ENCODE measurements at regions not wholly inside any gene's neighbourhood (a gene's known extent, or its start where the extent isn't known, plus 50 kb on each side); places are given as distances from the start of the nearest gene placed in this dataset.

DNA sequence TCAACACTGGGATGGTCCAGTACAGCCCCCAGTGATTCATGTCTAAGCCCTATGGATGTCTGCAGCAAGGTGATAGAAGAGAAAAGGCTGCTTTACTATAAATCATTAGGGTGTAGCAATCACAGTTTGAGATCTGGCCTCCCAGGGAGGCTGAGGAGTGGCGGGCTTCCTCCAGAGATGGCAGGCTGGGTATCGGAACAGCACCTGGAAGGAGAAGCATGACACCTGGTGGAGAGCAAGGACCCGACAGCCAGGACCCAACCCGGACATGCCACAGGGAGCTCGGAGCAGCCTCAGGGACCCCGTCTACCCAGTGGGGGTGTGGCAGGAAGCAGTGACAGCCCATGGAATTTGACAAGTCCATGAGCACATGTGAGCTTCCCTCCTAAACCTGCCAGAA is 114.8 kb upstream of the CD93 start:
- DNase-seq = no peak

DNA sequence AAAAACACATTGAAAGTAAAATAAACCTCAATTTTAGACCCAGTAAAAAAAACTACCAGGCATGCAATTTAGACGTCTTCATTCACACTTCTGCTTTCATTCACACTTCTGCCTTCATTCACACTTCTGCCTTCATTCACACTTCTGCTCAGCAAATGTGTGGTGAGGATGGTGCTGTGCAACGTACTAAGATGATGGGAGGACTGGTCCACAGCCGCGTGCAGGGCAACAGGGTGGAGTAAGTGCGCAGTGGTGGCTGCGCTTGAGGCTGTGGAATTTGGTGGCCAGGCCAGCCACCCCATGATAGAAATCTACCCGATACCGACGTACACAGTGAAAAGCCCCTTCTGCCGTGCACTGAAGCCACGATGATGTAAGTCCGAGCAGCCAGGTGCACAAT is 114.3 kb upstream of the CD93 start:
- no peak for DNase-seq

DNA sequence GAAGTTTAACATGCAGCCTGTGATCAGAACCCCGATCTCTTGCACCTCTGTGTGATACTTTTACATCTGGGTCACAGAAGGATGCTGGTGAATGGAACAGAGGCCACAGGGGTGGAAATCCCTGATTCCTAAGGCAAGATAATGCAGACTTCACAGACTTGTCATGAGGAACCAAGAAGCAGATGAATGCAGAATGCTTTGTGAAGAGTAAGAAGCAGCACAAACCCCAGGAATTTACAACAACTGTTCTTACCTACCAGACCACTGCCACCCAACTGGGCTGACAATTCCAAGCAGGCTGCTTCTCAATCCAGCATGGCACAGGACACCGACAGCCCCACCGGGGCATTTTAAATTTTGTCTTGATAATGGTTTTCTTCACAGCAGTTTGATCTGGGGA is 113.2 kb upstream of the CD93 start:
- no peak for DNase-seq

DNA sequence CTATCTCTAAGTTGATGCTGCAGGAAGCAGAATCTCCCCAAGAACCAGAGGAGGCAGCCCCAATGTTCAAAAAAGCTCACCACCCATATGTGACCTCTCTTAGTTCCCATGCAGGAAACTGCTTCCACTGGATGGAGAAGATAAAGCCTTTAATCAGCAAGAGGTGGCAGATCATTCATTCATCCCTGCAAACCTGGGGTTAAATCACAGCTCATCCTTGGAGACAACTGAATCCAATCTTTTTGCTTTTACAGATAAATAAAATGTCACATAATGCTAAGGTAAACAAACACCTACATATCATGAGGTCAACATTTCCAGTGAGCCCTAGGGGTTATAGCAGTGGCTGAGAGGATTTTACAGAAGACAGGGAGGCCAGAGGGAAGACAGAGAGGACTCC is 112.7 kb upstream of the CD93 start:
- DNase-seq = no peak

DNA sequence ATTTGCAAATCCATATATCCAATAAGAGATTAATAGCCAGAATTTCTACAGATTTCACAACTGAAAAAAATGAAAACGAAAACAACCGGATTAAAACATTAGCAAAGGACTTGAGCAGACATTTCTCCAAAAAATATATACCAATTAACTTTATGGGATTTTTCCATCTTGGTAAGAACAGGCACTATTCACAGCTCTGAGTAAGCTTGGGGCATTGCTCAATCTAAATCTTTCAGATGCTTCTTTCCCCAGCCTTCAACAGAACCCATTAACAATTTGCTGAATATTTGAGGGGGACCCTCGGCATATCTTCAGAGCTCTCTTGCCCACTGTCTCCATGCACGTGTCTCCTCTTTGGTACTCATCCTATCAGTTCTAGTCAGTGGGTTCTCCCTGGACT is 111.7 kb upstream of the CD93 start:
- no peak for DNase-seq

DNA sequence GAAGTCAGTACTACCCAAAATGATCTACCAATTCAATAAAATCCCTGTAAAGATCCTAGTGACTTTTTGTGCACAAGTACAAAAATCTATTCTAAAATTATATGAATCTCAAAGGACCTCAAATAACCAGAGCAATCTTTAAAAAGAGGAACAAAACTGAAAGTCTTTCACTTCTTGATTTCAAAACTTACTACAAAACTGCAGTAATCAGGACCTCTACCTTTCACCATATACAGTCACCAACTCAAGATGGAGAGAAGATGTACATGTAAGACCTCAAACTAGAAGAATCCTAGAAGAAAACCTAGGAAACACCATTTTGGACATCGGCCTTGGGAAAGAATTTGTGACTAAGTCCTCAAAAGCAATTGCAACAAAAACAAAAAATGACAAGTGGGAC is 109.5 kb upstream of the CD93 start:
- no peak for DNase-seq

DNA sequence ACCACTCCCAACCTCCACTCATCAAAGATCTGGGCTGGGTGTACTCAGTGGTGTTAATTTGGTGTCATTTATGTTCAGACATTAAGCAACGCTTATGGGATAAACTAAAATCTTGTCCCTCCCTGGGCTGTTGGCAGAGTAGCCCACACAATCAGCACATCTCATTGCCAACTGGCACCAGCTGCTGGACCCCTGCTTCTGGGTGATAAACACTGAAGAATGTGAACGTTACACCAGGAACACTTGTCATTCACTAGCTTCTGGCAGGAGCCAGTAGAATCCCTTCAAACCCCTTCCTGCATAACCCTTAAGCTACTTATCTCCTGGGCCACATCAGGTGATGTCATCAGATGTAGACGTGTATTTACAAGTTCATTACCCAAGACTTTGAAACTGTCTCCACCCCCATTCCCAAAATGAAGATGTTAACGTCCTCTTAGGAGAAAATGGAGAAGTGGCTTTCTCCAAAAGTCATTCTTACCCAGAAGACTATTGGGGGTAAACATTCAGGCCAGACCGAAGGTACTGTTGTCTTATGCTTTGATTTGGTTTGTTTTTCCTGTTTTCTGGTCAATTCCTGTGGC is 107.8 kb upstream of the CD93 start:
- DNase-seq = no peak

DNA sequence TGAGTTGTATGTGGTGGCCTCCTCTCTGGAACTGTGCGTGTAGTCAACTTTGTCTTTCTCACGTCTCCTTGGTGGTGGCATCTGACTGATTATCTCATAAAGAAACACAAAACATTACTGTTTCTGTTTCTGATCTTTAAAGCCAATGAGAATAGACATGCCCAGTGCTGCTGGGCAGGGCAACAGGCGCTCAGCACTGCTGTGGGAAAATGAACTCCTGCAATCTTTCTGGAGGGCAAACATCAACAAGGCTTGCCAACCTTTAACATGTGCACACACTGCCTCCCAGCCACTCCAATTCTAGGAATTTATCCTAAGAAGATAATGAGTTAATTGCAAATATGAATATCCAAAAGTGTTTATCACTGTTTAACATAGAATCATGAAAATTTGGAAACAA is 106.3 kb upstream of the CD93 start:
- DNase-seq = no peak

DNA sequence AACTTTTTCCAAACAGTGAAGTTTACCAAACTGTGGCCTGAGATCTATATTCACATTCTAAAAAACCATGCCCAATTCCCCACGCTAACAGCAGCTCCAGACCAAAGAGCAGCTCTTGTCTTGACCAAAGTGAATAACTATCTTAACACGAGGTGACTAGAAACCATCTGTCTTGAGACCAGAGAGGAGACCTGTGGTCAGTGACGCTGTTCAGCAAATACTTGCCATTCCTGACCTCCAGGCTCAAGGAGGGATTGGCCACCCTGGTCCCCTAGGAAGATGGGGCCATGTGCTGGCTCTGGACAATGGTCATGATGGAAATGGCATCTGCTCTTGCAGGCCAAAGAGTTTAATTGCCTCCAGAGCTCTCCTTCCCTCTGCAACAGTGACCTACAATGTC is 104.4 kb upstream of the CD93 start:
- DNase-seq = no peak

DNA sequence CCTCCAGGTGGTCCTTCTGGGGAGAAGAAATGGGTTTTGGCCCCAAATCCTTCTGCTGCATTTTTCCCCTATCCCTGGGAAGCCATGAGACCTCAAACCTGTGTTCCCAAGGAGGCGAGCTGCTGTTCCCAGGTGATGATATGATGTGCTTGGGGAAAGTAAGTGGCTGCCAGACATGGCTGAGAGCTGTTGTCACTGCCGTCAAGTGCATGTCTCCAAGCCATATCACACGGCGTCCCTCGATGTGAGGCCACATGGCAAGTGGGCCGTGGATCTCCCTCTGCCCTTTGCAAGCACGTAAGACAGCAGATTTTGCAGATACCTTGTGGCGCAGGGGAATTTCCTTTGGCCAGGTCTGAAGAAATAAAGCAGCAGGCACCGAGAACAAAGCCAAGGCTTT is 103.7 kb upstream of the CD93 start:
- DNase-seq = no peak

DNA sequence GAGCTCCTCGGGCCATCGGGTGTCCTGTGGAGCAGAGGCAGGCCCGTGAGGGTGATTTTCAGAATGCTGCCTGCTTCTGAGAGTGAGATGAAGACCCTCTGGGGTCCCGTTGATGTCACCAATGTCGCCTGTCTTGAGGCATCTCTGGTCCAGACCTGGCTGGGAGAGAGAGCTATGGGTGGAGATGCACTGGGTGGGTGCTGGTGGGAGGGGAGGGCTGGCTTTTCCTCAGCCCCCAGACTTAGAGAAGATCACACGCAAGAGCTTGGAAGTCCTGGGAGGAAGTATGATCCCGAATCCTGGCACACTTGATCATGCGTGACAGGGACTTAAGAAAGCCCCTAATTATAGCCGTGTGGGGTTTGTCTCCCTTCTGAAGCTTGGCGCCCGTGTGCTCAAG is 103.2 kb upstream of the CD93 start:
- DNase-seq = no peak

DNA sequence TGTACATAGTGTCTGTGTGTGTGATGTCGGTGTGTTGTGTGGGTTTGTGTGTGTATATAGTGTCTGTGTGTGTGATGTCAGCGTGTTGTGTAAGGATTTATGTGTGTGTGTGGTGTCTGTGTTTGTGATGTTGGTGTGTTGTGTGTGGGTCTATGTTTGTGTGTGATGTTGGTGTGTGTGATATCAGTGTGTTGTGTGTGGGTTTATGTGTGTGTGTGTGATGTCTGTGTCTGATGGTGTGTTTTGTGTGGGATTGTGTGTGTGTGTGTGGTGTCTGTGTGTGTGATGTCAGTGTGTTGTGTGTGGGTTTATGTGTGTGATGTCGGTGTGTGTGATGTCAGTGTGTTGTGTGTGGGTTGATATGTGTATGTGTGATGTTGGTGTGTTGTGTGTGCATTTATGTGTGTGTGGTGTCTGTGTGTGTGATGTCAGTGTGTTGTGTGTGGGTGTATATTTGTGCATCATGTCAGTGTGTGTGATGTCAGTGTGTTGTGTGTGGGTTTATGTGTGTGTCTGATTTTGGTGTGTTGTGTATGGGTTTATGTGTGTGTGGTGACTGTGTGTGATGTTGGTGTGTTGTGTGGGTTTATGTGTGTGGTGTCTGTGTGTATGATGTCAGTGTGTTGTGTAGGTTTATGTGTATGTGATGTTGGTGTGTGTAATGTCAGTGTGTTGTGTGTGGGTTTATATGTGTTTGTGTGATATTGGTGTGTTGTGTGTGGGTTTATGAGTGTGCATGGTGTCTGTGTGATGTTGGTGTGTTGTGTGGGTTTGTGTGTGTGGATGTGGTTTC is 102.4 kb upstream of the CD93 start:
- DNase-seq = no peak

DNA sequence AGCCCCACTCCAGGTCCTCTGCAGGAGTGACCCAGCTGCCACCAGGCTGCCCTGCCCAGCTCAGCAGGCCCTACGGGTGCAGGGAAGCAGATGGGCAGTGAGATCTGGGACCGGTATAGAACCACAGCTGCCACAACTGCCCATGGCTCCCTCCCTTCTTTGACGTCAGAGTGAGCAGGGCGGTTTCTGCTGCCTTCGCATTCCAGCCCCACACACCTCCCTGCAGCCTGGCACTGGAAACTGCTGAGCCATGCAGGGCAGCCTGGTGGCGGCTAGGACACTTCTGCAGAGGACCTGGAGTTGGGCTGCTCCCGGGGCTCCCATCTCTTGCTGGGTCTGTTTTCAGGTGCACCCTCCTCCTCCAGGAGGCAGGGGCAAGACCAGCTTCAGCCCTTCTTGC is 101.6 kb upstream of the CD93 start:
- no peak for DNase-seq

DNA sequence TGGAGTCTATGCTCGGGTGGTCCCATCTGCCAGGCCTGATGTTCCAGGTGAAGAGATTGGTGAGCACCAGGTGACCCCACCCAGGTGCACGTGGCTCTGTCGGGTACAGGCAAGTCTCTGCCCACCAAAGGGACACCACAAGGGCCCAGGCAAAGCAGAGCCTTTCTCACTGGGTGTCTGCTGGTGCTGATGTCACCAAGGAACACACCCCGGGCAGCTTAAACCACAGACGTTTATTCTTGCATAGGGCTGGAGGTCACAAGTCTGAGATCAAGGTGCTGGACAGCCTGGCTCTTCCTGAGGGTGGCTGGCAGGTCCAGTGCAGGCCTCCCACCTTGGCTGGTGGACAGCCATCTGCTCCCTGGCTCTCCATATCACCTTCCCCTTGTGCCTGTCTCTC is 100.7 kb upstream of the CD93 start:
- DNase-seq = no peak

DNA sequence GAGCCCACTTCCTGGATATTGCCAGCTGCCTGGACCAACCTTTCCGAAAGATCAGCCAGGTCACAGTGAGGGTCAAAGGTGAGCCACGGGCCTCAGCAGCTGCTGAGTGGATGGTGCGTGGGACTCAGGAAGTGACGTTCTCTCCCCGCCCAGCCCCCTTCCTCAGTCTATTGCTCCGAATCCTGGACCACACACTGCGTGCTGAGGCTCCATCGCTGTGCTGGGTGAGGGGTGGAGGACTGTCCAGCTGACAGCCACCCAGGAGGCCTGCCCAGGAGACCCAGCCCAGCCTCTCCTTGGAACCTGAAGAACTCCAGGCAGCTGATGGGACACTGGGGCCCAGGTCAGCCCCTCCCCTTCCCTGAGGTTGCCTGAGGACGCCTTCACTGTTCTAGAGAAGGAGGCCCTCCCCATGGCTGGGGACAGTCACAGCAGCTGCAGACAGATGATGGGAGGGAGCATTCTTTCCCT is 94.4 kb upstream of the CD93 start:
- no peak for DNase-seq

DNA sequence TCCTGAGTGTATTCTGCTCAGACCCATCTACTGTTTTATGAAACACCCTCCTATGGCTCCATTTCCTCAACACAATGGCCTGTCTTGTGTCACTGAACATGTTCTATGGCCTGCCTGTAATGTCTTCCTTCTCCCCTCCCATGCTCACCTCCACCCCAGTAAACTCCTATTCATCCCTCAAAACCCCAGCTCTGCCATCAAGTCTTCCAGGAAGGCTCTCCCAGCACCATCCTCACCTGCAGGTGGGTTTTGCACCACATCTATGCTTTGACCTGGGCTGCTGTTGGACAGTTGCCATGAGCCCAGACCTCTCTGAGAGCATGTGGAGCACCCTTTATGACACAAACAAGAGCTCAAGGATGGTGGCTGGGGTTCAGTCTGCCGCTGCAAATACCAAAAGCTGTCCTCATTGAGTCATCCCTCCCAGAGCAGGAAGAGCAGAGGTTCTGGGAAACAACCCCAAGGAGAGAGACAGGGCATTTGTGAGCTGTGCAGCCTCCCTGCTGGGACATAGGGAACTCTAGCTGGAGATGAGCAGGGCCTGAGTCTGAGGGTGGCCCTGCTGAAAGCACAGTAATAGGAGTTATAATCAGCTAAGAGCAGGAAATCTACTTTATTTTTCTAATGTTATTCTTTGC is 93.8 kb upstream of the CD93 start:
- DNase-seq = no peak

DNA sequence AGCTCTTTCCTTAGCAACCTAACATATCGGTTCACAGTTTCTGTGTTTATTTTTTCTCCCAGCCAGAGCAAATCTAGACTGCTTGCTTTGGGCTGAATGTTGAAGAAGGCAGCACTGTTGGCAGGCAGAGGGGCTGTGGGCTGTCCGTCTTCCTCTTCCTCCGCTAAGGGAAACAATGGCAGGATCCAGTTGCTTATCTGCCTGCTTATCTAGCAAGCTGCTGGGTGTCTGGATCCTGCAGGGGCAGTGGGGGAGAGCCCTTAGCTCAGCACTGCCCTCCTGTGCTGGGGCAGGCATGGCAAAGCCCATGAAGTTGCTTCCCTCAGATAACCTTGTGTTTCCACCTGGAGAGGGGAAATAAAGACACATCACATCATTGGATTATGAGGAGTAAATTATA is 92.7 kb upstream of the CD93 start:
- no peak for DNase-seq

DNA sequence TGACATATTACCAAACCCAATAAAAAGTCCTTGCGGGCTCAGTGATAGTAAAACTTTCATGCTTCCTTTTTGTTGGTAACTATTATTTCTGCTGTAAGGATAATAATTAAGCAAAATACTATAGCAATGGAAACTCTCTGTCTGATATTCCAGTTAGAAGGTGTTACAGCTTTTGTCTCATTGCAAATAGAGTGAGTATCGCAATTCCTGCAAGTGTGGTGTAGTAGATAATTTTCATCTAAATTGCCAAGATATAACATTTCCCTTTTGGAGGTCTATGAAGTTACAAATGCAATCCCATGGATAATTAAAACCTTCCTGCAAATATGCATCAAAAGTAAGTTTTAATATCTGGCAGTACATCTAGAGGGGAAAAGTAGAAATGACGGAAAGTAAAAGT is 88.7 kb upstream of the CD93 start:
- no peak for DNase-seq

DNA sequence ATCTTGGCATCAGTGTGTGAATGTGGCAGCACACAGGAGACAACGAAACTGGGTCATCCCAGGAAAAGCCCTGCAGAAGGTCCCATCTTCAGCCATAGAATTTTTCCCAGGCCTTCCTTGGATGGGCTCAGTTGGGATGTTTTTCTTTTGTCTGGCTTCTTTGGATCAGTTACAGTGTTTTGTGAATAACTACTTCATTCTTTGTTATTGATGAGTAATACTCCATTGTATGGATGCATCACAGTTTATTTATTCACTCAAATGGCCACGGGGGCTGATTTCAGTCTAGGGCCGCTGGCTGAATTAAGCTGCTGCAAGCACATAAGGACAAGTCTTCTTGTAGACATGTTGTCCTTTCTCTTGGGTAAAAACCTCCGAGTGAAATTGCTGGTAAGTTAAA is 81.3 kb upstream of the CD93 start:
- DNase-seq = no peak

DNA sequence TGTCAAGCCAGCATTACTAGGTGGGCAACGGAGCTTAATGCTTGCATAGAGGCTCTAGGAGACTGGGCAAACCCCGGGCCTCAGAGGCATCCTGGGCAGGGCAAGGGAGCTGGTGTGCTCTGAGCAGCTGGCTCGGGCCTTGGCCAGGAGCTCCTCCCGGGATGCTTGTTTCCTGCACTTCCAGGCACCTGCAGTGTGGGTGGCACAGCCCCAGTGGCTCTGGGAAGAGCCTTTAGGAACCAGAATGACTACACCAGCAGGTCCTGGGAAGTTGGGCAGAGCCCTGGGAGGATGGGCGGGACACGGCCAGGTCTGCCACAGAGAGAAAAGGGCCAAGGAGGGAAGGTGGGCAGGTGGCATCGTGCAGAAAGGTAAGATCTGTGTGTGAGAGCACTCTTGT is 80.4 kb upstream of the CD93 start:
- DNase-seq = no peak

DNA sequence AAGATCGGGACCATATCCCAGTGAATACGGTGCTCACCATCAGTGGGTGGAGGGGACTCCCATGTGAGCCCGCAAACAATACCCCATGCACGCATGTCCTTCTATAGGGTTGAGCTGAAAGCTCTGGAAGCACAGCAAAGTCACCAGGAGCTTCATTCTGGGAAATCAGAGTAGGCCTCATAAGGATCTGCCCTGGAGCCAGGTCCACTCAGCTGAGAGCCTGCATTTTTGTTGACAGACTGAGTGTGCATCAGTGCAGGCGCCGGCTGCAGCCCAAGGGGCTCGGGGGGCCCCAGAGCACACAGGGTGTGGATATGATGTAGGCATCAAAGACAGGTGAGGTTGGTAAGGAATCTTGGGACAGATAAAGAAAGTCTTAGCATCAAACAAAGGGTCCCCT is 79.8 kb upstream of the CD93 start:
- DNase-seq = no peak

DNA sequence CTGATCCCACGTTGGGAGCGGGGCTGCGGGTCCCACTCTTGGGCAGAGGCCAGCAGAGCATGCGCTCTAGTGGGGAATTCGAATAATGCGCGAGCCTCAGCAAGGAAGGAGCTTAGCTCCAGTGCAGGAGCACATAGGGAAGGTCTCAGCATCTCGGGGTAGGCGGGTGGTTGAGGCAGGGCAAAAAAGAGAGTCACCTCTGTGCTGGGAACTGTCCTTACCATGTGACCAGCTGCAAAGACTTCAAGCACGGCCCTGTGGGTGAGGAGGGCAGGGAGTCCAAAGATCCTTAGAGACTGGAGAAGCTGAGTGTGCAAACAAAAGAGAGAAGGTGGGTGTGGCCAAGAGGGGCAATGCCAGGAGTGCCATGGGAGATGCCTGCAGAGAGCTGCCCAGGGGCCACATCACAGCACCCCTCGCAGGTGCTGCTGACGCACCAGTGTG is 79.2 kb upstream of the CD93 start:
- no peak for DNase-seq

DNA sequence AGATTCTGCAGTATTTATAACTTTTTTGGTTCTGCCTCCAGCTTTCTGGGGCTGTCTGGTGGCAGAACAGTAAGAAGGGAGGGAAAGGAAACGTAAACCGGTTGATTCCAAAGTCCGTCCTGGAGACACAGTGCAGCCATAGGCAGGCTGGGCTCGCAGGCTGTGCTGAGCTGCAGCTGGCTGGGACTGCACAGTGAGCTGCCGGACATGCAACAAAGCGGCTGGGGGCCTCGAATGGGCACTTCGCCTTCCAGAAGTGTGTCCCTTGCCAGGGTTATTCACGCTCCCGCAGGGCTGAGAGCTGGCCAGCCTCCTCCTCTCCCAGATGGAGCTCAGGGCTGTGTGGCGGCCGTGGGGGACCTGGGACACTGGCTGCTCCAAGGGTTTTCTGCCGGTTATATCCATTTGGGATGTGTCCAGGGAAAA is 78.1 kb upstream of the CD93 start:
- DNase-seq = no peak

DNA sequence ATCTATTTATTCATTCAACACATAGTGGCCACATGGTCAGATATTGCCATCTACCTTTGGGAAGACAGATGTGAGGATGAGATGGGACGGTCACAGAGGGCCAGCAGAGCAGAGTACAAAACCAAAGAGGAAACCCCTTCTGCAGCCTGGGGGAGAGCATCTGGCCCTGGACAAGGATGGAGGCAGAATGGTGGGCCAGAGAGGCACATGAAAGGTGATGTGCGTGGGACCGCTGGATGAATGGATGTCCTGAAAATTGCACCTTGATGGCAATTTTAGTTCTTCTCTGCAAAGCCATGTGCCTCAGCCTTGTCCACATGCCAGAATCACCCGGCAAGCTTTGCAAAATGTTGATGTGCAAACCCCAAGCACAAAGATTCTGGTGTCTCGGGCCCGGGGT is 77.4 kb upstream of the CD93 start:
- no peak for DNase-seq

DNA sequence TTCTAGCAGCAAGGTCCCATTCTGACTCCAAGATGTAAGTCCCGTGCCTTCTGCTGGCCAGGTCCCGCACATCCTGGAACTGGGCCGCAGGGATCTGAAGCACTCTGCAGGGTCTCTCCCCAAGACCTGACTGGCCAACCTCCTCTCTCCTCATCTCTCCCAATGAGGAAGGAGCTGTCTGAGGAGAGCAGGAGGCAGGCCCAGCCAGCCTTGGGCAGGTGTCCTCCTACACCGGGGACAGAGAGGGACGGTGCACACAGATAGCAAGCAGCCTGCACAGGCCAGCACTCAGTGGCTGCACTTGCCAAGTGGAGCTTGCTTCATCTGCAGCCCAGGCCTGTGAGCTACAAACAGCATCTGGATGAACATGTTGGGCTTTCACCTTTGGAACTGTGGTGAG is 76.8 kb upstream of the CD93 start:
- no peak for DNase-seq
